Kidney (tissue), 13 donors: ENCODE measurements at regions not wholly inside any gene's neighbourhood (a gene's known extent, or its start where the extent isn't known, plus 50 kb on each side); places are given as distances from the start of the nearest gene placed in this dataset.

Experiments used
- DNase-seq, 5 donors: peaks; one replicate each; pipeline ENCODE4 v3.0.0-alpha.2; 2013 to 2020
- FAIRE-seq: peaks from 2 replicates; lab custom pipeline; 2012; peaks lifted over from hg19 to GRCh38; lab: Jason Lieb, UNC
- H3K27ac ChIP-seq, 2 donors: one replicate each; pipeline ENCODE4 v1.7.0; 2013; ENCODE audit warnings: low read depth in 2 of 2, low read length in 2 of 2, inconsistent platforms in 1 of 2
- H3K27me3 ChIP-seq: one replicate; pipeline ENCODE4 v1.7.1; 2013; ENCODE audit warnings: low read length, inconsistent platforms; ENCODE audit not compliant: control insufficient read depth, insufficient read depth
- H3K36me3 ChIP-seq, 3 donors: one replicate each; pipeline versions ENCODE4 v1.7.0 to v1.7.1; 2013; ENCODE audit warnings: low read length in 3 of 3, control low read depth in 1 of 3, inconsistent platforms in 1 of 3; ENCODE audit not compliant: insufficient read depth in 3 of 3, control insufficient read depth in 2 of 3
- H3K4me1 ChIP-seq, 3 donors: one replicate each; pipeline versions ENCODE4 v1.7.0 to v1.7.1; 2013; ENCODE audit warnings: low read length in 3 of 3, inconsistent platforms in 1 of 3, low read depth in 1 of 3; ENCODE audit not compliant: control insufficient read depth in 2 of 3, insufficient read depth in 2 of 3
- H3K4me3 ChIP-seq, 3 donors: one replicate each; pipeline versions ENCODE4 v1.7.0 to v1.8.1; 2013; ENCODE audit warnings: low read length in 3 of 3, control low read depth in 1 of 3, inconsistent platforms in 1 of 3
- H3K9ac ChIP-seq, 3 donors: one replicate each; pipeline versions ENCODE4 v1.7.0 to v1.7.1; 2013; ENCODE audit warnings: low read length in 3 of 3, control low read depth in 1 of 3, inconsistent platforms in 1 of 3
- H3K9me3 ChIP-seq, 3 donors: one replicate each; pipeline versions ENCODE4 v1.7.0 to v1.7.1; 2013; ENCODE audit warnings: low read length in 3 of 3, control low read depth in 1 of 3, inconsistent platforms in 1 of 3; ENCODE audit not compliant: control insufficient read depth in 2 of 3, insufficient read depth in 1 of 3
- CTCF ChIP-seq: IDR thresholded peaks from 3 replicates; pipeline ENCODE4 v1.5.1; 2012; ENCODE audit warnings: mild to moderate bottlenecking, moderate library complexity, borderline replicate concordance; ENCODE audit not compliant: insufficient read depth; ENCODE audit errors: extremely low read depth
- intact Hi-C: fragments of 100-400 bp; cut with DNase I; formaldehyde crosslinking; loops from one replicate; pipeline ENCODE4 v1.11.1; 2022
- donor health status: control.
- donor health status: control.
- donor health status: control.
- donor health status: control.
- donor health status: control.
- donor health status: DM: yes; HTN: yes; CAD: no.
- donor health status: Normal renal cell carcinoma (clear cell type).

GRCh38 chr3:13954266-13954665, 74.4 kb upstream of the WNT7A start:
- no peak for TF ChIP-seq CTCF

GRCh38 chr3:13951184-13951583, 71.3 kb upstream of the WNT7A start:
- intact Hi-C loops = no loop called here
- Histone ChIP-seq H3K27ac (no peak overlapping the region), H3K4me1 (no peaks in the 10 kb centered on the region), H3K9me3 (peaks cover 0 to 2% (median 2%) of the 10 kb centered on the region in 3 donors), H3K9ac (no peak overlapping the region), H3K4me3 (no peak overlapping the region), H3K36me3 (no peaks in the 10 kb centered on the region), H3K27me3 (no peaks in the 10 kb centered on the region)
- FAIRE-seq (no peak), DNase-seq (no peak)
- no peak for TF ChIP-seq CTCF

More at GRCh38 chr3:13954266-13954665, 74.4 kb upstream of the WNT7A start:
- no peaks in the 10 kb centered on the region for H3K4me1 ChIP-seq
- H3K9ac ChIP-seq = no peak overlapping the region
- no peaks in the 10 kb centered on the region for H3K27me3 ChIP-seq
- no peak overlapping the region for H3K4me3 ChIP-seq
- intact Hi-C loops = no loop called here
- no peaks in the 10 kb centered on the region for H3K9me3 ChIP-seq
- H3K36me3 ChIP-seq = no peaks in the 10 kb centered on the region
- DNase-seq (no peak), FAIRE-seq (no peak)
- H3K27ac ChIP-seq = no peak overlapping the region

- H3K4me1 ChIP-seq = no peaks in the 10 kb centered on the region
- intact Hi-C loops = no loop called here
- FAIRE-seq = no peak
Observed at GRCh38 chr3:13950042-13950441, 70.2 kb upstream of the WNT7A start.

More at GRCh38 chr3:13950042-13950441, 70.2 kb upstream of the WNT7A start:
- H3K9ac ChIP-seq = no peak overlapping the region
- H3K9me3 ChIP-seq = peaks cover 0 to 6% (median 4%) of the 10 kb centered on the region in 3 donors
- H3K27ac ChIP-seq = no peak overlapping the region
- H3K36me3 ChIP-seq = no peaks in the 10 kb centered on the region
- no peaks in the 10 kb centered on the region for H3K27me3 ChIP-seq
- DNase-seq = peak in 1 of 5 donors; percentile 16
- no peak overlapping the region for H3K4me3 ChIP-seq
- no peak for TF ChIP-seq CTCF
